Transverse colon (tissue), 3 donors: ENCODE measurements at regions not wholly inside any gene's neighbourhood (a gene's known extent, or its start where the extent isn't known, plus 50 kb on each side); places are given as distances from the start of the nearest gene placed in this dataset.

Experiments used
- EP300 ChIP-seq: sonication (generic); formaldehyde crosslinking; IDR thresholded peaks from one replicate; pipeline ENCODE4 v1.6.1; 2017; ENCODE audit warnings: antibody characterized with exemption, low read depth
- POLR2A ChIP-seq: fragments of 450-650 bp; IDR thresholded peaks from one replicate; pipeline ENCODE4 v1.6.1; 2016; ENCODE audit warnings: antibody characterized with exemption, mild to moderate bottlenecking, moderate library complexity
- TF ChIP-seq, protein P1 (sequence below), 5 experiments: fragments of 200-600 bp in 3 of 5; fragments of 450-650 bp in 2 of 5; sonication (generic) in 3 of 5; IDR thresholded peaks; 1 replicate in 2 of 5; 2 replicates in 3 of 5; pipeline ENCODE4 v1.5.1; 2016 to 2017; ENCODE audit warnings: antibody characterized with exemption in 5 of 5, inconsistent platforms in 3 of 5, mild to moderate bottlenecking in 2 of 5, moderate library complexity in 1 of 5

DNA sequence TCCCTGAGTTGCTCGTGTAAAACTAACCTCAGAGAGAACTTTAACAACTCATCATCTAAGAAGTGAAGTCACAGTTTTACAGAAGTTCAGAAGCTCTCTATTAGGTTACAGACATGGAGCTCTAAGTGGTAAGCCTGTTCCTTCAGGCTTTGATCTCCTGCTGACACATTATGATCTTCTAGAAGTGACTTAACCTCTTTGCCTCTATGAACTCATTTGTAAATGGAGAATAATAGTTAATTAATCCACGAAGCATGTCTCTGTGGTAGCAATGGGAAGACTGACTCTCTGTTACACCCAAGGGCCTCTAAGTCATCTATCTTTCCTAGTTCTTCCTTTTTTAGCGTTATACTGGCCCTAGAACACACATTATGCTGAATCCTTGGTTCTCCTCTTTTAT lies 157.9 kb upstream of the NRIP1 start:
- TF ChIP-seq, protein P1, sequence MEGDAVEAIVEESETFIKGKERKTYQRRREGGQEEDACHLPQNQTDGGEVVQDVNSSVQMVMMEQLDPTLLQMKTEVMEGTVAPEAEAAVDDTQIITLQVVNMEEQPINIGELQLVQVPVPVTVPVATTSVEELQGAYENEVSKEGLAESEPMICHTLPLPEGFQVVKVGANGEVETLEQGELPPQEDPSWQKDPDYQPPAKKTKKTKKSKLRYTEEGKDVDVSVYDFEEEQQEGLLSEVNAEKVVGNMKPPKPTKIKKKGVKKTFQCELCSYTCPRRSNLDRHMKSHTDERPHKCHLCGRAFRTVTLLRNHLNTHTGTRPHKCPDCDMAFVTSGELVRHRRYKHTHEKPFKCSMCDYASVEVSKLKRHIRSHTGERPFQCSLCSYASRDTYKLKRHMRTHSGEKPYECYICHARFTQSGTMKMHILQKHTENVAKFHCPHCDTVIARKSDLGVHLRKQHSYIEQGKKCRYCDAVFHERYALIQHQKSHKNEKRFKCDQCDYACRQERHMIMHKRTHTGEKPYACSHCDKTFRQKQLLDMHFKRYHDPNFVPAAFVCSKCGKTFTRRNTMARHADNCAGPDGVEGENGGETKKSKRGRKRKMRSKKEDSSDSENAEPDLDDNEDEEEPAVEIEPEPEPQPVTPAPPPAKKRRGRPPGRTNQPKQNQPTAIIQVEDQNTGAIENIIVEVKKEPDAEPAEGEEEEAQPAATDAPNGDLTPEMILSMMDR (IDR thresholded peaks at IDR 0.05) = no peak
- no peak for TF ChIP-seq POLR2A
- TF ChIP-seq EP300 = no peak
